Lung (tissue), 11 donors: ENCODE measurements at regions not wholly inside any gene's neighbourhood (a gene's known extent, or its start where the extent isn't known, plus 50 kb on each side); places are given as distances from the start of the nearest gene placed in this dataset.

ENCODE experiments used
- ATAC-seq: fragments of 200-7000 bp; cut with Tn5 transposase; one replicate; pipeline ENCODE4 v1.9.1; 2020; ENCODE audit warnings: moderate number of reproducible peaks; ENCODE audit not compliant: insufficient read depth, low FRiP score
- DNase-seq, 3 donors: peaks; one replicate each; pipeline ENCODE4 v3.0.0-alpha.2; 2013 to 2017
- H3K27ac ChIP-seq, 2 donors: one replicate each; pipeline ENCODE4 v1.5.1; 2013; ENCODE audit warnings: mild to moderate bottlenecking in 2 of 2, moderate library complexity in 2 of 2, control low read depth in 1 of 2, inconsistent platforms in 1 of 2, low read depth in 1 of 2, low read length in 1 of 2
- H3K27me3 ChIP-seq, 3 donors: one replicate each; pipeline ENCODE4 v1.5.1; 2013; ENCODE audit warnings: low read length in 2 of 3; ENCODE audit not compliant: control insufficient read depth in 3 of 3, insufficient read depth in 3 of 3
- H3K36me3 ChIP-seq, 4 donors: one replicate each; pipeline ENCODE4 v1.5.1; 2013; ENCODE audit warnings: low read length in 4 of 4, mild to moderate bottlenecking in 1 of 4, moderate library complexity in 1 of 4; ENCODE audit not compliant: control insufficient read depth in 4 of 4, insufficient read depth in 4 of 4
- H3K4me1 ChIP-seq, 5 donors: one replicate each; pipeline ENCODE4 v1.5.1; 2013; ENCODE audit warnings: low read length in 5 of 5, mild to moderate bottlenecking in 2 of 5, moderate library complexity in 1 of 5; ENCODE audit not compliant: control insufficient read depth in 5 of 5, insufficient read depth in 5 of 5
- H3K4me3 ChIP-seq: one replicate; pipeline ENCODE4 v1.5.1; 2013; ENCODE audit warnings: mild to moderate bottlenecking, control low read depth, moderate library complexity
- H3K9ac ChIP-seq, 2 donors: one replicate each; pipeline ENCODE4 v1.5.1; 2013; ENCODE audit warnings: low read length in 2 of 2, control low read depth in 1 of 2; ENCODE audit not compliant: insufficient read depth in 1 of 2
- H3K9me3 ChIP-seq, 4 donors: one replicate each; pipeline ENCODE4 v1.5.1; 2013; ENCODE audit warnings: low read length in 3 of 4, mild to moderate bottlenecking in 1 of 4, moderate library complexity in 1 of 4; ENCODE audit not compliant: control insufficient read depth in 4 of 4, insufficient read depth in 3 of 4
- WGBS, 2 donors: extraction: QIAGEN DNeasy Blood & Tissue Kit; methylation state at CpG; one replicate each; pipeline ENCODE4 v1.1.7; 2013; 5-methylcytosine and 5-hydroxymethylcytosine counted together
- TF ChIP-seq, protein P1 (sequence below): IDR thresholded peaks from 2 replicates; pipeline ENCODE4 v1.5.1; 2012; ENCODE audit warnings: mild to moderate bottlenecking; ENCODE audit errors: control extremely low read depth, extremely low read depth
- donor health status: control.
- donor health status: control.
- donor health status: Bipolar disorder and iron deficiency.
- donor health status: healthy.
- donor health status: DM: yes; HTN: yes; CAD: no.

DNA sequence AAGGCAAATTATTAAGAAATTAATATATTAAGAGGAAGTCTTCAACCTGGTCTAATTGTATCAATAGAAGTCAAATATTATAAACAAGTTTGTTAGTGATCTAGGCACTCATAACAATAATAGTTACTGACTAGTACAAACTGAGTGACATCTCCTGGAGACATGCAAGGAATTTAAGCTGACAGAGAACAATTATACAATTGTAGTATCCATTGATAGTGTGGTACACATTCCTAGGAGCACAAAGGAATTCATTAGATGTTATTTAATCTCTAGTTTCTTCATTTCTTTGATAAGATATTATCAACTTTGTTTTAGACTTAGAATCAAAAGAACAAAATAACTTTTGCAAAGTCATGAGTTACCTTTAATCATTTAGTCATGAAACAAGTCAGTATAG lies 1048.6 kb downstream of the PCDH7 start:
- Histone ChIP-seq H3K36me3 (no peaks in the 10 kb centered on the region), H3K4me1 (peaks cover 0 to 3% (median 0%) of the 10 kb centered on the region in 5 donors), H3K27me3 (no peaks in the 10 kb centered on the region), H3K9me3 (no peaks in the 10 kb centered on the region), H3K27ac (no peak overlapping the region), H3K9ac (no peak overlapping the region), H3K4me3 (no peak overlapping the region)
- no peak for ATAC-seq
- TF ChIP-seq, protein P1, sequence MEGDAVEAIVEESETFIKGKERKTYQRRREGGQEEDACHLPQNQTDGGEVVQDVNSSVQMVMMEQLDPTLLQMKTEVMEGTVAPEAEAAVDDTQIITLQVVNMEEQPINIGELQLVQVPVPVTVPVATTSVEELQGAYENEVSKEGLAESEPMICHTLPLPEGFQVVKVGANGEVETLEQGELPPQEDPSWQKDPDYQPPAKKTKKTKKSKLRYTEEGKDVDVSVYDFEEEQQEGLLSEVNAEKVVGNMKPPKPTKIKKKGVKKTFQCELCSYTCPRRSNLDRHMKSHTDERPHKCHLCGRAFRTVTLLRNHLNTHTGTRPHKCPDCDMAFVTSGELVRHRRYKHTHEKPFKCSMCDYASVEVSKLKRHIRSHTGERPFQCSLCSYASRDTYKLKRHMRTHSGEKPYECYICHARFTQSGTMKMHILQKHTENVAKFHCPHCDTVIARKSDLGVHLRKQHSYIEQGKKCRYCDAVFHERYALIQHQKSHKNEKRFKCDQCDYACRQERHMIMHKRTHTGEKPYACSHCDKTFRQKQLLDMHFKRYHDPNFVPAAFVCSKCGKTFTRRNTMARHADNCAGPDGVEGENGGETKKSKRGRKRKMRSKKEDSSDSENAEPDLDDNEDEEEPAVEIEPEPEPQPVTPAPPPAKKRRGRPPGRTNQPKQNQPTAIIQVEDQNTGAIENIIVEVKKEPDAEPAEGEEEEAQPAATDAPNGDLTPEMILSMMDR = no peak
- DNase-seq = no peak

DNA sequence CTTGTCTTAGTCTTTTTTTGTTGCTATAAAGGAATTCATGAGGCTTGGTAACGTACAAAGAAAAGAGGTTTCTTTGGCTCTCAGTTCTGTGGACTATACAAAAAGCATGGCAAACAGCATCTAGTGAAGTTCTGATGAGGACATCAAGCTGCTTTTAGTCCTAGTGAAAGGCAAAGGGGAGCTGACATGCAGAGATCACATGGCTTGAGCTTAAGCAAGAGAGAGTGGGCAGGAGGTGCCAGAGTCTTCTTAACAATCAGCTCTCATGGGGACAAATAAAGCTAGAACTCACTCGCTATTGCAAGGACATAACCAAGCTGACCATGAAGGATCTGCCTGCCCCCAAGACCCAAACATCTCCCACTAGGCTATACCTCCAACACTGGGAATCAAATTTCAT lies 1063.1 kb downstream of the PCDH7 start:
- 87 to 94% methylated on average over 2 of the region's 2 CpGs for WGBS, 2 donors
- Histone ChIP-seq H3K9me3 (no peaks in the 10 kb centered on the region), H3K9ac (no peak overlapping the region), H3K27me3 (no peaks in the 10 kb centered on the region), H3K4me1 (no peaks in the 10 kb centered on the region), H3K4me3 (no peak overlapping the region), H3K36me3 (no peaks in the 10 kb centered on the region), H3K27ac (no peak overlapping the region)
- TF ChIP-seq, protein P1 = no peak
- ATAC-seq (no peak), DNase-seq (no peak)

DNA sequence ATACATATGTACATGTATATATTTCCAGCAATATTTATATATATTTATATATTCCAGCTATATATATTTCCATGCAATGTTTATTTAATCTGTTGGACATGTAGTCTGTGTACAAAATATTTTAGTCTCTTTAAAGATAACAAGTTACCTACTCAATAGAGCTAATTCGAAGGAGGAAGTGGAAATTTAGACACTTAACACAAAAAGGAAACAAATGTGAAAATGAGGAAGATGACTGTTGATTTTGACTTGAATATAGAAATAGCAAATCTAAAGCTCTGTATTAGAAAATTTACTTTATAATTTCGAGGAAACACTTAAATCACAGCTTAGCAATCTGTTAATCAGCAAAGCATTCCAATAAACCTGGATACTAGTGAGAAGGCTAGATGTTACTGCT lies 1064.4 kb downstream of the PCDH7 start:
- ATAC-seq = no peak

DNA sequence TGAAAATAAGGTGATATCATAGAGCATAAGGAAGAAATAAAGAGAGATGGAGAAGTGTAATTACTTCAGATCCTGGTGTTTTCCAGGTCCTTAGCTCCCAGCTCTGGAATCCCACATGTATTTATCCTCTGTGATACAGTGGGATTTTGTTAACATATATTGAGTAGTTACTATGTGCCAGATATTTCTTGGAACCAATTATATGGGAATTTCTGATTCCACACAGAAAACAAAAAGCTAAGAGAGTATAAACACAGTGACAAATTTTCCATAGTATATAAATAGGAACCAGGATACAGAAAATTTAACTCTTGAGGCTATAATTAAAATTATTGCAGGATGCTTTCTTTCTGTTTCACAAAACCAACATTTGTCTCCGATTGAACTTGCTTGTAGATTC lies 1067.5 kb downstream of the PCDH7 start:
- 76 to 82% methylated on average over 1 of the region's 1 CpG for WGBS, 2 donors
- TF ChIP-seq, protein P1 = no peak
- Histone ChIP-seq H3K4me3 (no peak overlapping the region), H3K9me3 (no peaks in the 10 kb centered on the region), H3K4me1 (no peaks in the 10 kb centered on the region), H3K9ac (no peak overlapping the region), H3K27me3 (no peaks in the 10 kb centered on the region), H3K27ac (no peak overlapping the region), H3K36me3 (no peaks in the 10 kb centered on the region)
- no peak for ATAC-seq
- no peak for DNase-seq

More for the DNA sequence above, 1064.4 kb downstream of the PCDH7 start:
- WGBS, 2 donors = 13 to 34% methylated on average over 2 of the region's 2 CpGs
- Histone ChIP-seq H3K4me3 (no peak overlapping the region), H3K36me3 (no peaks in the 10 kb centered on the region), H3K27ac (no peak overlapping the region), H3K4me1 (no peaks in the 10 kb centered on the region), H3K27me3 (no peaks in the 10 kb centered on the region), H3K9ac (no peak overlapping the region), H3K9me3 (no peaks in the 10 kb centered on the region)
- no peak for DNase-seq
- TF ChIP-seq, protein P1 = no peak
